ENCODE measurements at regions not wholly inside any gene's neighbourhood (a gene's known extent, or its start where the extent isn't known, plus 50 kb on each side); places are given as distances from the start of the nearest gene placed in this dataset.

GRCh38 chr15:45993508-45993907 lies 358.7 kb downstream of the SQOR start:
- Histone ChIP-seq H3K36me3 (ENCODE audit: insufficient read depth, low read length) (no peaks in the 10 kb centered on the region), H3K27me3 (ENCODE audit: low read length) (no peaks in the 10 kb centered on the region), H4K20me1 (ENCODE audit: insufficient read depth, low read depth, low read length) (no peaks in the 10 kb centered on the region), H3K4me3 (ENCODE audit: low read length) (no peak overlapping the region), H3K4me2 (ENCODE audit: low read depth, low read length, poor library complexity, severe bottlenecking) (no peak overlapping the region), H3K27ac (ENCODE audit: low read length) (no peak overlapping the region), H2AFZ (ENCODE audit: low read length) (no peak overlapping the region), H3K9ac (ENCODE audit: low read length) (no peak overlapping the region), H3K9me2 (replicated peaks; ENCODE audit: insufficient read depth, low read length) (no peaks in the 10 kb centered on the region), H3K79me2 (ENCODE audit: low read length) (no peaks in the 10 kb centered on the region), H3K4me1 (ENCODE audit: low read length) (no peaks in the 10 kb centered on the region), H3K9me3 (ENCODE audit: low read length) (peaks cover 5% of the 10 kb centered on the region; the same call in 1 of the 2 replicates)
- DNase-seq: no peak

- Histone ChIP-seq H3K79me2 (ENCODE audit: low read length) (no peaks in the 10 kb centered on the region), H3K9me3 (ENCODE audit: low read length) (0 out of 2 replicates have a peak, but pooled peaks cover 5% of the 10 kb centered on the region), H4K20me1 (ENCODE audit: insufficient read depth, low read depth, low read length) (no peaks in the 10 kb centered on the region), H3K27me3 (ENCODE audit: low read length) (no peaks in the 10 kb centered on the region), H3K36me3 (ENCODE audit: insufficient read depth, low read length) (no peaks in the 10 kb centered on the region), H3K27ac (ENCODE audit: low read length) (no peak overlapping the region), H3K4me3 (ENCODE audit: low read length) (no peak overlapping the region), H3K9me2 (replicated peaks; ENCODE audit: insufficient read depth, low read length) (no peaks in the 10 kb centered on the region), H3K4me1 (ENCODE audit: low read length) (no peaks in the 10 kb centered on the region), H3K4me2 (ENCODE audit: low read depth, low read length, poor library complexity, severe bottlenecking) (no peak overlapping the region), H2AFZ (ENCODE audit: low read length) (no peak overlapping the region), H3K9ac (ENCODE audit: low read length) (no peak overlapping the region)
- DNase-seq: no peak
Measured at GRCh38 chr15:45995800-45996199, 361.0 kb downstream of the SQOR start.

- H2AFZ ChIP-seq (ENCODE audit: low read length): no peak overlapping the region
- no peak overlapping the region for H3K9ac ChIP-seq (ENCODE audit: low read length)
- H3K9me3 ChIP-seq (ENCODE audit: low read length): peaks cover 28% of the 10 kb centered on the region
- no peak overlapping the region for H3K4me2 ChIP-seq (ENCODE audit: low read depth, low read length, poor library complexity, severe bottlenecking)
- H3K4me3 ChIP-seq (ENCODE audit: low read length): no peak overlapping the region
- no peaks in the 10 kb centered on the region for H4K20me1 ChIP-seq (ENCODE audit: insufficient read depth, low read depth, low read length)
- H3K36me3 ChIP-seq (ENCODE audit: insufficient read depth, low read length): no peaks in the 10 kb centered on the region
- H3K27me3 ChIP-seq (ENCODE audit: low read length): no peaks in the 10 kb centered on the region
- H3K4me1 ChIP-seq (ENCODE audit: low read length): no peaks in the 10 kb centered on the region
- no peak overlapping the region for H3K27ac ChIP-seq (ENCODE audit: low read length)
- no peaks in the 10 kb centered on the region for H3K9me2 ChIP-seq (replicated peaks; ENCODE audit: insufficient read depth, low read length)
- no peaks in the 10 kb centered on the region for H3K79me2 ChIP-seq (ENCODE audit: low read length)
- DNase-seq: no peak
Measured at GRCh38 chr15:46014532-46014931, 379.7 kb downstream of the SQOR start.

- no peaks in the 10 kb centered on the region for H4K20me1 ChIP-seq (ENCODE audit: insufficient read depth, low read depth, low read length)
Measured at GRCh38 chr15:46034755-46035154, 399.9 kb downstream of the SQOR start.

GRCh38 chr15:46039703-46040102 lies 404.9 kb downstream of the SQOR start:
- Histone ChIP-seq H3K9me2 (replicated peaks; ENCODE audit: insufficient read depth, low read length) (no peaks in the 10 kb centered on the region), H3K4me3 (ENCODE audit: low read length) (no peak overlapping the region), H3K79me2 (ENCODE audit: low read length) (no peaks in the 10 kb centered on the region), H3K36me3 (ENCODE audit: insufficient read depth, low read length) (no peaks in the 10 kb centered on the region), H3K9me3 (ENCODE audit: low read length) (peaks cover 7% of the 10 kb centered on the region), H3K27ac (ENCODE audit: low read length) (no peak overlapping the region), H3K27me3 (ENCODE audit: low read length) (no peaks in the 10 kb centered on the region), H3K9ac (ENCODE audit: low read length) (no peak overlapping the region), H4K20me1 (ENCODE audit: insufficient read depth, low read depth, low read length) (no peaks in the 10 kb centered on the region), H2AFZ (ENCODE audit: low read length) (no peak overlapping the region), H3K4me1 (ENCODE audit: low read length) (no peaks in the 10 kb centered on the region), H3K4me2 (ENCODE audit: low read depth, low read length, poor library complexity, severe bottlenecking) (no peak overlapping the region)
- DNase-seq: no peak

More at GRCh38 chr15:46034755-46035154, 399.9 kb downstream of the SQOR start:
- H3K4me1 ChIP-seq (ENCODE audit: low read length): no peaks in the 10 kb centered on the region
- H3K36me3 ChIP-seq (ENCODE audit: insufficient read depth, low read length): no peaks in the 10 kb centered on the region
- H3K27ac ChIP-seq (ENCODE audit: low read length): no peak overlapping the region
- H3K9me2 ChIP-seq (replicated peaks; ENCODE audit: insufficient read depth, low read length): no peaks in the 10 kb centered on the region
- no peak overlapping the region for H3K9ac ChIP-seq (ENCODE audit: low read length)
- peaks cover 8% of the 10 kb centered on the region for H3K9me3 ChIP-seq (ENCODE audit: low read length)
- H3K27me3 ChIP-seq (ENCODE audit: low read length): no peaks in the 10 kb centered on the region
- no peaks in the 10 kb centered on the region for H3K79me2 ChIP-seq (ENCODE audit: low read length)
- H2AFZ ChIP-seq (ENCODE audit: low read length): no peak overlapping the region
- no peak for DNase-seq
- no peak overlapping the region for H3K4me2 ChIP-seq (ENCODE audit: low read depth, low read length, poor library complexity, severe bottlenecking)
- H3K4me3 ChIP-seq (ENCODE audit: low read length): no peak overlapping the region

- Histone ChIP-seq H3K9me3 (ENCODE audit: low read length) (peaks cover 10% of the 10 kb centered on the region), H2AFZ (ENCODE audit: low read length) (no peak overlapping the region), H3K79me2 (ENCODE audit: low read length) (no peaks in the 10 kb centered on the region), H3K4me3 (ENCODE audit: low read length) (no peak overlapping the region), H3K4me1 (ENCODE audit: low read length) (no peaks in the 10 kb centered on the region), H3K36me3 (ENCODE audit: insufficient read depth, low read length) (no peaks in the 10 kb centered on the region), H3K4me2 (ENCODE audit: low read depth, low read length, poor library complexity, severe bottlenecking) (no peak overlapping the region), H3K9ac (ENCODE audit: low read length) (no peak overlapping the region), H3K9me2 (replicated peaks; ENCODE audit: insufficient read depth, low read length) (no peaks in the 10 kb centered on the region), H3K27me3 (ENCODE audit: low read length) (no peaks in the 10 kb centered on the region), H4K20me1 (ENCODE audit: insufficient read depth, low read depth, low read length) (no peaks in the 10 kb centered on the region), H3K27ac (ENCODE audit: low read length) (no peak overlapping the region)
- no peak for DNase-seq
Measured at GRCh38 chr15:46041905-46042304, 407.1 kb downstream of the SQOR start.

GRCh38 chr15:46059921-46060594 lies 425.2 kb downstream of the SQOR start:
- Histone ChIP-seq H3K4me3 (ENCODE audit: low read length) (no peak overlapping the region), H4K20me1 (ENCODE audit: insufficient read depth, low read depth, low read length) (no peaks in the 10 kb centered on the region), H3K27me3 (ENCODE audit: low read length) (no peaks in the 10 kb centered on the region), H3K27ac (ENCODE audit: low read length) (no peak overlapping the region), H3K4me1 (ENCODE audit: low read length) (no peaks in the 10 kb centered on the region), H3K9me3 (ENCODE audit: low read length) (0 out of 2 replicates have a peak, but pooled peaks cover 6% of the 10 kb centered on the region), H3K79me2 (ENCODE audit: low read length) (no peaks in the 10 kb centered on the region), H3K9ac (ENCODE audit: low read length) (no peak overlapping the region), H2AFZ (ENCODE audit: low read length) (no peak overlapping the region), H3K9me2 (replicated peaks; ENCODE audit: insufficient read depth, low read length) (0 out of 2 replicates have a peak, but pooled peaks cover 1% of the 10 kb centered on the region), H3K4me2 (ENCODE audit: low read depth, low read length, poor library complexity, severe bottlenecking) (no peak overlapping the region), H3K36me3 (ENCODE audit: insufficient read depth, low read length) (no peaks in the 10 kb centered on the region)
- DNase-seq: no peak

- H3K27ac ChIP-seq (ENCODE audit: low read length): no peak overlapping the region
- H3K36me3 ChIP-seq (ENCODE audit: insufficient read depth, low read length): no peaks in the 10 kb centered on the region
- H3K4me3 ChIP-seq (ENCODE audit: low read length): no peak overlapping the region
- H3K9me2 ChIP-seq (replicated peaks; ENCODE audit: insufficient read depth, low read length): no peaks in the 10 kb centered on the region
- no peak for DNase-seq
- H4K20me1 ChIP-seq (ENCODE audit: insufficient read depth, low read depth, low read length): no peaks in the 10 kb centered on the region
- H3K4me2 ChIP-seq (ENCODE audit: low read depth, low read length, poor library complexity, severe bottlenecking): no peak overlapping the region
- H3K9ac ChIP-seq (ENCODE audit: low read length): no peak overlapping the region
- no peaks in the 10 kb centered on the region for H3K4me1 ChIP-seq (ENCODE audit: low read length)
- no peaks in the 10 kb centered on the region for H3K27me3 ChIP-seq (ENCODE audit: low read length)
- H3K79me2 ChIP-seq (ENCODE audit: low read length): no peaks in the 10 kb centered on the region
- peaks cover 6% of the 10 kb centered on the region; the same call in 1 of the 2 replicates for H3K9me3 ChIP-seq (ENCODE audit: low read length)
- no peak overlapping the region for H2AFZ ChIP-seq (ENCODE audit: low read length)
Measured at GRCh38 chr15:46061002-46061401, 426.2 kb downstream of the SQOR start.
